Endothelial cell of umbilical vein (primary cell): ENCODE measurements at regions not wholly inside any gene's neighbourhood (a gene's known extent, or its start where the extent isn't known, plus 50 kb on each side); places are given as distances from the start of the nearest gene placed in this dataset.

Experiments used
- BruUV-seq: library from RNA; stranded (reverse); fragments of 400-500 nt; replicated peaks from 2 replicates; lab custom pipeline; 2021; lab: Mats Ljungman, UMichigan
- CTCF ChIA-PET: fragments of 300-600, 350-600 bp; sonication (Branson Sonifier 250); formaldehyde crosslinking; loops from one replicate; lab custom pipeline; 2021; ENCODE audit warnings: antibody characterized with exemption, inconsistent platforms; lab: Charles Lee
- POLR2A ChIA-PET: fragments of 300-600, 350-600 bp; sonication (Branson Sonifier 250); formaldehyde crosslinking; loops from one replicate; lab custom pipeline; 2021; ENCODE audit warnings: antibody characterized with exemption, inconsistent platforms; lab: Charles Lee
- DNase-seq: peaks from one replicate; pipeline ENCODE4 v3.0.0-alpha.2; 2011; ENCODE audit warnings: low read depth, low spot score
- FAIRE-seq: peaks from 2 replicates; lab custom pipeline; 2011; peaks lifted over from hg19 to GRCh38; lab: Jason Lieb, UNC
- H2AFZ ChIP-seq: 2 replicates; pipeline ENCODE4 v1.6.0; 2012; ENCODE audit warnings: low read depth, low read length, control low read depth, inconsistent platforms
- H3K27ac ChIP-seq: 2 replicates; pipeline ENCODE4 v1.5.1; 2011; ENCODE audit warnings: low read depth, mild to moderate bottlenecking, control low read depth, low read length, moderate library complexity; ENCODE audit not compliant: insufficient read depth
- H3K27me3 ChIP-seq, 2 experiments: 2 replicates each; pipeline versions ENCODE4 v1.6.0 to v1.6.1; 2011; ENCODE audit warnings: low read length in 2 of 2, mixed read lengths in 1 of 2; ENCODE audit not compliant: control insufficient read depth in 2 of 2, insufficient read depth in 2 of 2
- H3K36me3 ChIP-seq, 2 experiments: 2 replicates in 1 of 2; 3 replicates in 1 of 2; pipeline ENCODE4 v1.5.1; 2011; ENCODE audit warnings: low read length in 2 of 2, mild to moderate bottlenecking in 1 of 2, moderate library complexity in 1 of 2; ENCODE audit not compliant: control insufficient read depth in 2 of 2, insufficient read depth in 2 of 2; ENCODE audit errors: extremely low read depth in 1 of 2
- H3K4me1 ChIP-seq: 3 replicates; pipeline ENCODE4 v1.5.1; 2011; ENCODE audit warnings: mild to moderate bottlenecking, low read length; ENCODE audit not compliant: control insufficient read depth, insufficient read depth; ENCODE audit errors: extremely low read depth
- H3K4me2 ChIP-seq: 2 replicates; pipeline ENCODE4 v1.6.1; 2011; ENCODE audit warnings: low read length, control low read depth, mixed read lengths; ENCODE audit not compliant: insufficient read depth
- H3K4me3 ChIP-seq, 3 experiments: fragments of 200-600 bp in 1 of 3; sonication (generic), shearing (Covaris generic) in 1 of 3; replicated peaks in 1 of 3; 2 replicates each; pipeline ENCODE4 v1.5.1; 2011 to 2016; ENCODE audit warnings: control low read depth in 3 of 3, low read length in 3 of 3, mild to moderate bottlenecking in 2 of 3, inconsistent platforms in 1 of 3, low read depth in 1 of 3, moderate library complexity in 1 of 3; ENCODE audit not compliant: insufficient read depth in 1 of 3
- H3K79me2 ChIP-seq: 2 replicates; pipeline ENCODE4 v1.6.0; 2012; ENCODE audit warnings: low read length, inconsistent platforms; ENCODE audit not compliant: control insufficient read depth, insufficient read depth
- H3K9ac ChIP-seq: replicated peaks from 2 replicates; pipeline ENCODE3; 2011; ENCODE audit warnings: low read length, control low read depth; ENCODE audit not compliant: insufficient read depth; ENCODE audit errors: extremely low read depth
- H3K9me1 ChIP-seq: replicated peaks from 3 replicates; pipeline ENCODE4 v1.6.0; 2011; ENCODE audit warnings: mild to moderate bottlenecking, low read length; ENCODE audit not compliant: control insufficient read depth, insufficient read depth; ENCODE audit errors: extremely low read depth
- H3K9me3 ChIP-seq: replicated peaks from 2 replicates; pipeline ENCODE4 v1.5.1; 2012; ENCODE audit warnings: low read length, inconsistent platforms; ENCODE audit not compliant: control insufficient read depth, insufficient read depth
- H4K20me1 ChIP-seq: replicated peaks from 2 replicates; pipeline ENCODE3; 2011; ENCODE audit warnings: mild to moderate bottlenecking, low read length; ENCODE audit not compliant: control insufficient read depth, insufficient read depth; ENCODE audit errors: extremely low read depth
- EZH2 ChIP-seq: IDR thresholded peaks from 2 replicates; pipeline ENCODE4 v1.6.1; 2012; ENCODE audit warnings: borderline replicate concordance, low read depth, mild to moderate bottlenecking, moderate library complexity, low read length, inconsistent platforms; ENCODE audit not compliant: severe bottlenecking
- FOS ChIP-seq: IDR thresholded peaks from 2 replicates; pipeline ENCODE4 v1.6.1; 2011; ENCODE audit warnings: mild to moderate bottlenecking, low read length, moderate library complexity, borderline replicate concordance; ENCODE audit not compliant: insufficient read depth
- GATA2 ChIP-seq: IDR thresholded peaks from 2 replicates; pipeline ENCODE4 v1.7.0; 2011; ENCODE audit warnings: low read depth, mild to moderate bottlenecking, moderate library complexity, mixed read lengths, low read length; ENCODE audit not compliant: insufficient read length, insufficient read depth
- JUN ChIP-seq: IDR thresholded peaks from 2 replicates; pipeline ENCODE4 v1.6.1; 2011; ENCODE audit warnings: borderline replicate concordance, low read depth; ENCODE audit not compliant: insufficient read length, insufficient read depth
- MYC ChIP-seq: IDR thresholded peaks from one replicate; pipeline ENCODE4 v1.6.1; 2011; ENCODE audit warnings: mild to moderate bottlenecking, low read depth, low read length
- POLR2A ChIP-seq: IDR thresholded peaks from 2 replicates; pipeline ENCODE4 v1.6.1; 2012; ENCODE audit warnings: low read depth, mild to moderate bottlenecking, control low read depth, low read length
- POLR2AphosphoS5 ChIP-seq: IDR thresholded peaks from 2 replicates; pipeline ENCODE4 v1.6.1; 2012; ENCODE audit warnings: low read depth, mild to moderate bottlenecking, control low read depth, low read length, moderate library complexity; ENCODE audit not compliant: insufficient read depth
- dilution Hi-C: fragments of 300-500 bp; cut with MboI; formaldehyde crosslinking; loops from one replicate; pipeline ENCODE4 v1.15.0; 2019; ENCODE audit warnings: low sequenced_read_pairs; ENCODE audit not compliant: extremely low pct_ligation_motif_present
- intact Hi-C: fragments of 100-400 bp; cut with micrococcal nuclease; formaldehyde crosslinking; loops from one replicate; pipeline ENCODE4 v1.10.0; 2022
- TF ChIP-seq, protein P1 (sequence below): IDR thresholded peaks from 2 replicates; pipeline ENCODE4 v1.6.1; 2011; ENCODE audit not compliant: insufficient read depth, insufficient read length
- TF ChIP-seq, protein P2 (sequence below), 2 donors: IDR thresholded peaks; 1 replicate in 1 of 2; 2 replicates in 1 of 2; pipeline ENCODE4 v1.5.1; 2011; ENCODE audit warnings: low read length in 2 of 2, mild to moderate bottlenecking in 2 of 2, moderate library complexity in 2 of 2, control low read depth in 1 of 2, inconsistent platforms in 1 of 2, low read depth in 1 of 2; ENCODE audit not compliant: insufficient read depth in 1 of 2; ENCODE audit errors: extremely low read depth in 1 of 2

DNA sequence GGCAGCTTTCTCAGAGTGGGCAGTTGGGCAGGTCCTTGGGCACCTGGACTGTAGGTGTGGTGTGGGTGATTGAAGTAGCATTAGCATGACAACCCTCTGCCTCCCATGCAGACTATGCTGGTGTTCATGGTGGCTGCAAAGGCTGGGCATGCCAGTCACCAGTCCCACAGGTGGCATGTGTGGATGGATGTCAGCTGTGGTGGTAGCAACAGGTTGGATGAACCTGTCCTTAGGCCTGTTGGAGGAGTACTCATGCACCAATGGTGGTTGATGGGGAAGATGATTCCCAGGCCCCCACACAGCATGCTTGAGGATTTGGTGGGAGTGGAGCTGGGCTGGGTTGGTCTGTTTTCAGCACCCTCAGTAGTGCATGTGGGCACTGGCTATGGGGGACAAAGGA, 251.1 kb downstream of the PAX1 start:
- no peaks in the 10 kb centered on the region for H4K20me1 ChIP-seq
- BruUV-seq: no TSS peak
- intact Hi-C loops (no loop called here), dilution Hi-C loops (no loop called here)
- H3K9me1 ChIP-seq: no peaks in the 10 kb centered on the region
- FAIRE-seq (no peak), DNase-seq (no peak)
- CTCF ChIA-PET: no interaction called here
- no peak overlapping the region for H3K9ac ChIP-seq
- no peak overlapping the region for H3K4me3 ChIP-seq
- POLR2A ChIA-PET: no interaction called here
- no peaks in the 10 kb centered on the region for H3K79me2 ChIP-seq
- H3K4me2 ChIP-seq: no peak overlapping the region
- TF ChIP-seq, protein P1, sequence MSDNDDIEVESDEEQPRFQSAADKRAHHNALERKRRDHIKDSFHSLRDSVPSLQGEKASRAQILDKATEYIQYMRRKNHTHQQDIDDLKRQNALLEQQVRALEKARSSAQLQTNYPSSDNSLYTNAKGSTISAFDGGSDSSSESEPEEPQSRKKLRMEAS: no peak
- TF ChIP-seq FOS (no peak), MYC (no peak)
- no peak overlapping the region for H2AFZ ChIP-seq
- no peaks in the 10 kb centered on the region for H3K4me1 ChIP-seq
- no peak overlapping the region for H3K27ac ChIP-seq
- peaks cover 5% of the 10 kb centered on the region for H3K9me3 ChIP-seq
- no peaks in the 10 kb centered on the region for H3K36me3 ChIP-seq
- no peaks in the 10 kb centered on the region for H3K27me3 ChIP-seq

DNA sequence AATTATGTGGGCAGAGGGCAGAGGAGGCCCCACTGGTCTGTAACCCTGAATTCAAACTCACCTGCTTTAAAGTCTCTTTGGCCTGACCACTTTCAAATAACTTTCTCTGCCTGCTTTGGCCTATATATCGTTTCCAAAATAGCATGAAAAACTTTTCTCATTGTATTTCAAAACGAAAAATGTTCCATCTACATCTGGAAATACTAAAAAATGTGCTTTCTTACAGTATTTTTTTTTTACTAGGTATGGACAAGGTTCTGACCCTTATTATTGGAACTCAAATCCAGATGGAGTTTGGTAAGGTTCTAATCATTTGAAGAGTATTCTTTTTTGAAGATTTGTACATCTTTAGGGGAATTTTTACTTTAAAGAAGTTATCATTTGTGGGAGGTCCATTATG, 241.9 kb downstream of the PAX1 start:
- H3K9me1 ChIP-seq: no peaks in the 10 kb centered on the region
- no peak overlapping the region for H3K4me3 ChIP-seq
- TF ChIP-seq FOS: no peak
- TF ChIP-seq JUN: no peak
- no peak for TF ChIP-seq EZH2
- TF ChIP-seq POLR2A: no peak
- no peak for TF ChIP-seq MYC
- TF ChIP-seq, protein P1: no peak
- TF ChIP-seq, protein P2, sequence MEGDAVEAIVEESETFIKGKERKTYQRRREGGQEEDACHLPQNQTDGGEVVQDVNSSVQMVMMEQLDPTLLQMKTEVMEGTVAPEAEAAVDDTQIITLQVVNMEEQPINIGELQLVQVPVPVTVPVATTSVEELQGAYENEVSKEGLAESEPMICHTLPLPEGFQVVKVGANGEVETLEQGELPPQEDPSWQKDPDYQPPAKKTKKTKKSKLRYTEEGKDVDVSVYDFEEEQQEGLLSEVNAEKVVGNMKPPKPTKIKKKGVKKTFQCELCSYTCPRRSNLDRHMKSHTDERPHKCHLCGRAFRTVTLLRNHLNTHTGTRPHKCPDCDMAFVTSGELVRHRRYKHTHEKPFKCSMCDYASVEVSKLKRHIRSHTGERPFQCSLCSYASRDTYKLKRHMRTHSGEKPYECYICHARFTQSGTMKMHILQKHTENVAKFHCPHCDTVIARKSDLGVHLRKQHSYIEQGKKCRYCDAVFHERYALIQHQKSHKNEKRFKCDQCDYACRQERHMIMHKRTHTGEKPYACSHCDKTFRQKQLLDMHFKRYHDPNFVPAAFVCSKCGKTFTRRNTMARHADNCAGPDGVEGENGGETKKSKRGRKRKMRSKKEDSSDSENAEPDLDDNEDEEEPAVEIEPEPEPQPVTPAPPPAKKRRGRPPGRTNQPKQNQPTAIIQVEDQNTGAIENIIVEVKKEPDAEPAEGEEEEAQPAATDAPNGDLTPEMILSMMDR (IDR thresholded peaks at IDR 0.05; ENCODE audit: extremely low read depth in 1 of 2, insufficient read depth in 1 of 2, low read depth in 1 of 2, low read length in 2 of 2): no peak
- TF ChIP-seq POLR2AphosphoS5: no peak
- no peak for TF ChIP-seq GATA2
- FAIRE-seq (no peak), DNase-seq (no peak)
- POLR2A ChIA-PET: no interaction called here
- no peaks in the 10 kb centered on the region for H3K36me3 ChIP-seq
- H3K27ac ChIP-seq: no peak overlapping the region
- H3K27me3 ChIP-seq: no peaks in the 10 kb centered on the region
- H4K20me1 ChIP-seq: no peaks in the 10 kb centered on the region
- H3K79me2 ChIP-seq: no peaks in the 10 kb centered on the region
- intact Hi-C loops (no loop called here), dilution Hi-C loops (no loop called here)
- H3K4me2 ChIP-seq: no peak overlapping the region
- no peak overlapping the region for H3K9ac ChIP-seq
- H3K4me1 ChIP-seq: no peaks in the 10 kb centered on the region
- peaks cover 3% of the 10 kb centered on the region for H3K9me3 ChIP-seq
- no TSS peak for BruUV-seq
- CTCF ChIA-PET: no interaction called here
- no peak overlapping the region for H2AFZ ChIP-seq
